ENCODE measurements at regions not wholly inside any gene's neighbourhood (a gene's known extent, or its start where the extent isn't known, plus 50 kb on each side); places are given as distances from the start of the nearest gene placed in this dataset.

- no peak for TF ChIP-seq TCF7L2 (IDR thresholded peaks at IDR 0.05; ENCODE audit: low read depth, low read length)
- no peak for TF ChIP-seq CTCF (IDR thresholded peaks at IDR 0.05)
- no peak for TF ChIP-seq POLR2AphosphoS5 (IDR thresholded peaks at IDR 0.05; ENCODE audit: low read depth, low read length)
- TF ChIP-seq REST (IDR thresholded peaks at IDR 0.05; ENCODE audit: insufficient read depth in 1 of 2, low read depth in 2 of 2, low read length in 1 of 2): no peak
These were observed 168.8 kb upstream of the SLC27A6 start for GRCh38 chr5:128796506-128796905.
